Left forelimb (tissue), 1 donor: ENCODE measurements at regions not wholly inside any gene's neighbourhood (a gene's known extent, or its start where the extent isn't known, plus 50 kb on each side); places are given as distances from the start of the nearest gene placed in this dataset.

Experiments
- DNase-seq: peaks from one replicate; pipeline ENCODE4 v3.0.0-alpha.2; 2018; ENCODE audit warnings: low spot score

DNA sequence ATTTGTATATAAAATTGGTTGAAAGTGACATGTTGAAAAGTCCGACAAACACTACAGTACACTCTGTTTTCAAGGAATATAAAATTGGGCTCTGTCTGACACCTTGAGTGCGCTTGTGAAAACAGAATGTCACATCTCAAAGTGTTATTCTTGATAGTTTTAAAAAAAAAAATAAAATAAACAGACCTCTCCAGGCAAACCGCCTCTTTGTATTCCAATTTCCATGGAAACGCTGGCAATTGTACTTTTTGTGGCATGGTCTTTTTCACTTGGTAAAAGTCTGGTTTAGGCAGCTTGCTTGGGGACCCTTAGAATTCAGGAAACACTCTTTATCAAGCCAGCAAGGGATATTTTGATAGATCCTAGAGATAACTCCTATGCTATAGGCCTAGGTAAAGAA, 302.5 kb downstream of the RAB28 start:
- no peak for DNase-seq

DNA sequence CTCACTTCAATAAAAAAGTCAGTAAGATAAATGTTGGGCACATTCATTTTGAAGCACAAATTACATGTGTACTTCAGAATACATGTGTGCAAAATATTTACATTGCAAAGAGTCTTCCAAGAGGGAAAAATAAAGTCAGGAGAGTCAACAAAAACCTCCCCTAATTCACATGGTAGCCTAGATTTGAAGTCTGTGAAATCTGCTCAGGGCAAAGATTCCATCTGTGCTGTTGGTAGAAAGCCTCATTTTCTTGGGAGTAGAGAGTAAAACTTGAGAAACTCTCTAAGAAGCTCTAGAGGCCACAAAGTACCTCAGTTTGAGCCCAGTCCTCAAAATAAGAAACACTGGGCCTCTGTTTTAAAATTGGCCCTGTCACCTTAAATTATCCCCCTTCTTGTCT, 303.4 kb downstream of the RAB28 start:
- no peak for DNase-seq

DNA sequence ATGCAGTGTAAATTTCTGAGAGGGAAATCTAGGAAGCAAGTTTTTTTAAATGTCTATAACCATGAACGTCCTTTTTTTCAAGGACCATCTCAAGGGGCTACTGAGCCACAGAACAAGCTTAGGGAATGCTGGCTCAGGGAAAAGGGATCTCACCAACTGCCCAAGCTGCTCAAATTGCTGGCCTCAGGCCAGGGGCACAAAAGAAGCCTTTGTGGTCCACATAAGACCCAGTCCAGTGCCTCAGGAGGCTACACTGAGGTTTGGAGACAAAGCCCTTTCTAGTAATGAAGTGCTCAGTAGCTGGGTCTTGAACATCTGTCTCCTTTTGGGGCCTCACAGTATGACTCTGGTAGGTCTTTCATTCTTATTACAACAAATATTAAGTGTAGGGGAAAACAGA, 305.5 kb downstream of the RAB28 start:
- DNase-seq = no peak

DNA sequence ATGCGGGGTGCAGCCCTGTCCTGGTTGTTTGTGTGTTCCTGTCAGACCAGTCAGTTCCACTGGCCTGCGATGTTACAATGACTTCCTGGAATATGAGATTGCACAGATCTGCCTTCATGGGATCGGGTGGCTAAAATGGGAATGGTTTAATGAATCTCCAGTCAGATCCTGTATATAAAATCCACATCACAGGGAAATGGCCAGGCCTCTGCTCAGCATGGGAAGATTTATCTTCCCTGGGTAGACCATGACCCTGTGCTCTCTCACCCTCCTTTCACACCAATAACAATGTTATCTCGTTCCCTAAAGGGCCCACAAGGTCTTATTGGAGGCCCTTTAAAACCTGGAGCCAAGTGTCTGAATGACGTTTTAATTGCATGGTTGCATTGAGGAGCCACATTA, 307.4 kb downstream of the RAB28 start:
- no peak for DNase-seq

DNA sequence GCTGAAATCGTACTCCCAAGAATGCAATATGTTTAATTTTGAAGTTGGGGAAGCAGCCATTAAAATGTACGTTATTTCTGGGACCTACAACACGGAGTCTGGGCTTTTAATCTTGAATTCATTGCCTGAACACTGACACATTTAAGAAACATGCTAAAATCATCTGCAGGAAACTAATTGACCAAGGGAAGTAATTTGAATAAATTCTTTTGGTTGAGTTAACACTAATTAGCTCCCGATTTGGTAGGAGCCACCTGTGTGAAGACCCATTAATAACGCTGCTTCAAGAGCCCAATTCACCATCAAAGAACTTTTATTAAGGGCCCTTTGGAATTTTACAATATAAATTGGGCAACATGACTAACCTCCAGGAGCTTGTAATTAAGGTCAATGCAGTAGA, 309.2 kb downstream of the RAB28 start:
- DNase-seq = no peak

DNA sequence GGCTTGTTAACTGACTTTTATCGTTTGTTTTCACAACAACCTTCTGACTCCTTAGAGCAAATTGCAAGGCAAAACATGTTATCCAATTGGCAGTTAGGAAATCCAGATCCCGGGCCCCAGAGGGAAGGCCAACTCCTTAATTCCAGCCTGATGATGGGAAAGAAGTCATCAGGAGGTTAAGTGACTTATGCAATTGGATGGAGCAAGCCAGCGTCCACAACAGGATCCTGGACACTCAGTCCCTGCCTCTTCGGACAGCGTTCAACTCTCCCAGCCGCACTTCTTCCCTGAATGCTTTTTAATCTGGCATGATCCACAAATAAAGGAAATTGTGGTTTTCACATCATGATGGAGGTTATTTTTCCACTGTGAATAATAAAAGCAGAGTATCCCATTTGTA, 310.1 kb downstream of the RAB28 start:
- no peak for DNase-seq

DNA sequence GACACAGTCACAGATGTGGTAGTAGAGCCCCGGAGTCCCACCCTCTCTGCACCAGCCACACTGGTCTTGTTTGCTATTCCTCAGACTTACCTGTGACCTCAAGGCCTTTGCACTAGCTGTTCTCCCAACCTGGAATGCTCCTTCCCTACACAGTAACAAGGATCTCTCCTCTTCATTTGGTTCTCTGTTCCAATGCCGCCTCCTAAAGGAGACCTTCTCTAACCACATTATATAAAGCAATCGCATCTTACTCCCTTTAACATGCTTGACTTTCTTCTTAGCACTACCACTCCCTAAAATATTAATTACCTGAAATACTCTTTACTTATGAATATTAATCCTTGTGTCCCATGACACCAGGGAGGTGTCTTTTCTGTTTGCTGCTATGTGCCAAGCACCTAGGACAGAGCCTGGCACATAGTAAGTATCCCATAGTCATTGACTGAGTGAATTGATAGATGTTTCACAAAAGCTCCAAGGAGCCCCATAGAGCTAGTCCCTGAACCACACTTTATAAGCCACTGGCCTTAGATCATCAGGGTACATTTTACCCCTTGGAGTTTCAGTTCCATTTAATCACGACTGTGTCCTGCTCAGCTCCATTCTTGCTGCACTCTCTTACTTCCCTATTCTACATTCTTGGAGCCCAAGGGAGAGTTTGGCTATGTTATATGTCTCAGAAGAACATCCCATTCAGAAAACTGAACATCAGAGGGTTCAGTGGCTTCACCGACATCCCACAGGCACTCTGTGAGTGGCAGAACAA, 312.7 kb downstream of the RAB28 start:
- DNase-seq = no peak

DNA sequence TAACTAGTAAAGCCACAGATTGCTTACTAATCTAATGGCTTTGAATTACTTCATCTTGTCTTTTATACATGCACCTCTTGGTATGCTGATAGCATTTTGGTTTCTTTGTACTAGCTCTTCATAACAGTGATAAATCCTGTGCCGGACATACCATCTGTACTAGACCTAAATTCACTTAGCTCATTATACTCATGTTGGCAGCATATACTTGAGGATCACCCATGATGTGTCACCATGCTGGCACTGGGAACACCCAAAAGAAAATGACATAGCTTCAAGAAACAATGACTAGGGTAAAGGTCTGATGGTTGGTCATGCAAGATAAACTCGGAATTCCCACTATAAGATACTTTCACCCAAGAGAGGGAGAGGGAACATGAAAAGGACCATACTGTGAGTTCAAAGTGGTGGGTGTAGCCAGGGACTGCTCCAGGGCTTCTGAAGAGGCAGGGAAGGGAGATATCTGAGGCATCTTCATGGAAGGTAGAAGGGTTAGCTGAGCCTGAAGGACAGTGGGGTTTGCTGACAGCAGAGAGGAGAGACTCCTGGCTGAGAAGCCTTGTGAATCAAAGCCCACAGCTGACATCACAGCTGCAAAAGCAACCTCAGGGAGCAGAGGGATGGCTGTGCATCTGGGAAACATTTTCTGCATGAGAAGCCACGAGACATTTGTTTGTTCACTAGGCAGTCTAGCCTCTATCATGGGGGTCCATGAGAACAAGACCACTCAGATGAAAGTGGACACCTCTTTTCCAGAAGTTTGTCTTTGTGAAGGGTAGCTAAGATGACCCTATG, 314.2 kb downstream of the RAB28 start:
- DNase-seq = no peak

DNA sequence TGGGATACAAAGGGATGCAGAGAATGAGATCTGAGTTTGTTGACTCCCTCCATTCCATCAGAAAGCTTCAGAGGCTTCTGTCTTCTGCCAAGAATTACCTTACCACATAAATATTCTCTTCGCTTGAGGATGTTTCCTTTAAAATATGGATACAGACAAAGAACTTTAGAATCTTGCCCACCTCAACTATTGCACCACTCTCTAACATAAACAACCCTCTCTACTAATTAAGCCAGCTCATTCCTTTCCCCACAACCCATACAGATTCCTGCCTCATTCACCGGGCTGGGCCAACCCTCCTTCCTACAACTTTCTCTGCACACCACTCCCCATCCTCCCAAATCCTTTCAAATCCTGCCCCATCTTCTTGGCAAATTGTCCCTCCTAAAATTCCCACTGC, 315.8 kb downstream of the RAB28 start:
- DNase-seq = no peak

DNA sequence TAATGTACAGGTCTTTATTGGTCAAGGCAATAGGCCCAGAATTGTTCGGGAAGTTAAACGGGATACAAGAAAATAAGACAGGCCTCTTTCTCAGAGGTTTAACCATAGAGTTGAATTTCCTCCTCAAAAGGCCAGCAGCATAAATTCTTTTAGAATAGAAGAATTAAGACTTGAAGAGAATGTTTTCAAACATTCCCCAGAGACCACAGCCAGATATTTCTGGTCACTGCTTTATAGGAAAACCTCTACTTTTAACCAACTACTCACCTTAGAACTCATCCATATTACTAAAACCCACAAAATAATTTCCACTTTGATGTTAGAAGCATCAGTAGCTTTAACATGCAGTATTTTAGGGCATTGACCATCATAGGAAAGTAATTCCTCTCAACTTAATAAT, 317.9 kb downstream of the RAB28 start:
- DNase-seq = no peak

DNA sequence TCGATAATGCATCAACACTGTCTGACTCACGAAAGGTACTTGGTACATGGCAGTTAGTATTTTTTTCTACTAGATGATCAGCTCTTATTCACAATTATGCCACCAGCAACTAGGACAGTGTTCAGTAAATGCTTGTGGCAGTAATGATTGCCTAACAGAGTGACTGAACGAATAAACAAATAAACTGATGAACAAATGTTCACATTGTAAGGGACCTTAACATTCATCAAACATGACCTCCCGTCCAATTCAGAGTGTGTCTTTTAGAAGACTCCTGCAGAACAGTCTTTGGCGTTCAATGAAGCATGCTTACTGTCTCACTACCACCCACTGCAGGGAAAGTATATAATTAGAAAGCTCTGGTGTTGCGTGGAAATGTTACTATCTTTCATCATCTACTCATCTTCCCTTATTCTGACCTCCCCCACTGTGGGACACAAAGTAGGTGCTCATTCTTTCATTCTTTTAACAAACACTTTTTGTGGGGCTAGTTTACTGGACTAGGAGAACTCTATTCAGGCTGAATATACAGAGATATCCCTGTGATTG, 319.3 kb downstream of the RAB28 start:
- DNase-seq = no peak

DNA sequence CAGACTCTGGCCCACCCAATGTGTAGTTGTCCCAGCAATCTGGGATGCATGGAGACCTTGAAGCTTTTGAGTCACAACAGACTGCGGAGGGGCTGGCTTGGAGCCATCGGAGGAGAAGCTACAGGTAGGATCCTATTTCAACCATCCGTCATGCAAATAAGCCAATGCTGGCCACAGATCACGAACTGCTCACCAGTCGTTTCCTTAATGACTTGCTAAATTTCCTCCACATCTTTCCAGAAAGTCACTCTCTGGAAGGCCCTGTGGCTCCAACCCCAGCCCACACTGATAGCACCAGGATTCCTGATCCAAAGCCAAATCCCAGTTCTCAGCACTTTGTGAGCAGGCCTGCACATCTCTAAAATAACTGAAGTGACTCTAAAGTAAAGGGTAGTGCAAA, 321.3 kb downstream of the RAB28 start:
- no peak for DNase-seq

DNA sequence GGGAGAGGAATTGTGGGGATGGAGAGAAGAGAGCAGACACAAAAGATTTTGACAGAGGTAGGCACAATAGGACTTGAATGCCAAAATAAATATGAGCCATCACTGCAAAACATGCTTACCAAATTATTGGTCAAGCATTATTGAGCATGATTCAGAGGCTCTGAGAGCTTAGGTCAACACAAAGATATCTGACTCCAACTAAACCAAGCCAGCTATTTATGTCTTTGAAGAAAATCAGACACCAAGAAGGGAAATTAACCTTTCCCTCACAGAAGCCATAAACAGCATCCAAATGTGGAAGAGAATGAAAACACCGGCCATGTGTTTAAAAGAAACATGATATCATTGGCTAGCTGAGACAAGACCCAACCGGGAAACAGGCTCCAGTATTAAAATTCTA, 323.2 kb downstream of the RAB28 start:
- no peak for DNase-seq

DNA sequence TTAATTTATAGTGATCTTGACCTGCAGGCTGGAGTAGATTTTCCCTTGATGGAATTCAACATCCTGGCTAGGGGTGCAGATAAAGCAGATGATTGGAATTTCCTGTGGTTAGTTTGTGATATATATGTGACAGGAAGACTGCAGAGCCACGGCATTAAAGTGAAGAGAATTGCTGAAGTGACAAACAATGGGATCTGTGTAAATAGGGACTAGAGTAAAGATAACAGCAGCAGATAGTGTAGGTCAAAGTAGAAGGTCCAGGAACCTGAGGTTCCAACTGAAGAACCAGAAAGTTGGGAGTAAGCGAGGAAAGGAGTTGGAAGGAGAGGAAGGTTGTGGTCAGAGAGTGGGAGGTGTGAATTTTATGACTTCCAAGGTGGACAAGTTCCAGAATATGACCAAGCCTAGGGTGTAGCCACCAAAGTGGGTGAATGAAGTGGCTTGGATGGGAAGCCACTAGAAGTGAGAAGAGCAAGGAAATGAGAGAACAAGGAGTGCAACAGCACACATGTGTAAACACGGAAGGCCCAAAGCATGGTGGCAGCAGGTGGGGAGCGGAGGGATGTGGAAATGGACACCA, 325.0 kb downstream of the RAB28 start:
- no peak for DNase-seq

DNA sequence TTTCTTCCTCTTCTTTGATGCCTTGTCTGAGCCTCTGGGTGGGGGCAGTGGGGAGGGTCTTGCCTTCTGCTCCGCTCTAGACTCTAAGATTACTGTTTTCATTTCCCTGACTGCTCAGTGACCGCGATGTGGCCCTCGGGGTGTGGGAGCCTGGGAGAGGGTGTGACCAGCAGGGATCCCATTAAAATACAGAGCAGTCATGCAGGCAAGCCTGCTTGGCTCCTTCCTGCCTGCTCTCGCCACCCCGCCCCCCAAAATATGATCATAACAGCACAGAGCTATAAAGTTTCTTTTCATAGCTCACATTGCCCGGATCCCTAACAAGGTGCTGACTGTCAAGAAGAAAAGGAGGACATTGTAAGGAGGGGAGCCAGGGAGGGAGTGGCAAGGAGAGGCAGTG, 332.9 kb downstream of the RAB28 start:
- no peak for DNase-seq

DNA sequence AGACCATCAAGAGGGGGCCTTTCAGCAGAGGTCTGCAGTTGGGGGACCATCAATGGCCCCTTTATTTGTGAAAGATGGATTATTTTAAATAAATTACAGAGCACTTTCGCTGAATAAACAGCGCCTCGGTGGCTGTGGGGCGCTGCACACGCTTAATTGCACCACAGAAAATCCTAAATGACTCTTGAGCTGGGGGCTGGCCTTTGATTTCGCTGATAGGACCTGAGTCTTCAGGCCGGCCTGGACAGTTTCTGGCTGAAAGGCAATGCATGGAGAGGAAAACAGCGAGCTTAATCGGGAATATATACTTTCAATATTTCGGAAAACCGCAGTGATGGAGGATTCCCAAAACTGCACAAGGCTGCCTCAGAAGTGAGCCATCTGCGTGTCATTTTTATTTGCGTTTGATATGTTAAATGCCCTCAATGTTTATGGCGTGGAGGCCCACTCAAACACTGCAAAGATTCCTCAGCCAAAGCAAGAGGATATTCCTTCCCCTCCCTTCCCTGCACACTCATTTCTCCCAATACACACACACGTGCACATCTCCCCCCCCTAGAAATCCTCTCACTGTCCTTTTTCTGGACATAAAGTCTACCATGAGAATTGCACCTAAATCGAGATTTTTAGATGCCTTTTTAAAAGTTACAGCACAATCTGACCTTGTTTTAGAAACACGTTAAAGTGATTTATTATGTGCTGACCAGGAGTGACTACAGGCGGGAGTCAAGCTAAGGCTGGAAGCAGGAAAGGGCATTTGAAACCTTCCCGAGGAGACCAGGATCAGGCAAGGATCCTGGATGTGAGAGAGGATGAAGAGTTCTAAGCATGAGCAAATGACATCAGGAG, 340.7 kb downstream of the RAB28 start:
- DNase-seq = no peak

DNA sequence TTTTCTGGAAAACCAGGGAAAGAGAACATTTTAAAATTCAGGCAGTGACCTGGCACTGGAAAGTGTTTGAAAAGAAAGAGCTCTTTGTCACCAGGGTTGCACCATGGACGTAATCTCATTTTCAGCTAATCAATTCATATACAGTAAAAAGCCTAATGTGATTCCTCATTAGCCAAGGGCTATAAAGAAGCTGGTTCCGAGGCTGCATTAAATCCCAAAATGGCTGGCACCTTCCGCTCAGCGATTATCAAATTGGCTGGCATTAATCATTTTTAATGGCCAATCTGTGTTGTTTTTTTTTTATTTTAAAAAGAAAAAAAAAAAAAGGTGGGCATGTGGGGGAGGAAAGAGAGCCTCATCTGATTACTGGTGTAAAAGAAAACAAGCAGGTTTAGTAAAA, 341.4 kb downstream of the RAB28 start:
- no peak for DNase-seq

DNA sequence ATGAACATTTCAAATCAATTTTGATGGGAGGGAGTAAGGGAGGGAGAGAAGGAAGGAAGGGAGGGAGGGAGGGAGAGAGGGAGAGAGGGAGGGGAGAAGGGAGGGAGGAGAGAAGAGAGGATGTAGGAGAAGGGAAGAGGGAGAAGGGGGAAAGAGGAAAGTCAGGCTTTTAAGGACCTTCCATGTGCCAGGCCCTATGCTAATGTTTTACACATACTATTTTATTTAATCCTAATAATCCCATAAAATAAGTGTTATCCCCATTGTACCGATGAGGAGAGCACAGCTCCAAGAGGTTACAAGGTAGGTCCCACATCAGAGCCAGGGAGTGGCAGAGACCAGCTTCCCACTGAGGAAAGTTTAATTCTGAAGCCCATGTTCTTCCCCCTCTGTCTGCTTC, 341.9 kb downstream of the RAB28 start:
- no peak for DNase-seq

DNA sequence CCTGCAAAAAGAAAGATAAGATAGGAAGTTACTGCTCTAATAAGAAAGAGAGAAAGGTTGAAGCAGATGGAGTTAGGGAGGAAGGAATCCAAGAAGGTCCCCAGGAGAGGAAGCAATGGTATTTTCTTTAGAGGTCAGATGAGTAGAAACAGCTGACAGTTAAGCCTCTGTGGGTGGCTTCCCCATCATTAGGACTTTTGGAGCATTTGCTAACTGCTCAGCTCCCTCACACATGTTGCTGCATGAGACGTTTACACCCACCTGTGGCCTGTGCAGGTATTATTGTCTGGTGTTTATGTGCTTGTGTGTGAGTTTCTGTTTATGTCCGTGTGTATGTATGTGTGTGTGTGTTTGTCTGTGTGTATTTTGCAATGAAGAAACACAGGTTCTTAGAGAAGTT, 346.8 kb downstream of the RAB28 start:
- DNase-seq = no peak

DNA sequence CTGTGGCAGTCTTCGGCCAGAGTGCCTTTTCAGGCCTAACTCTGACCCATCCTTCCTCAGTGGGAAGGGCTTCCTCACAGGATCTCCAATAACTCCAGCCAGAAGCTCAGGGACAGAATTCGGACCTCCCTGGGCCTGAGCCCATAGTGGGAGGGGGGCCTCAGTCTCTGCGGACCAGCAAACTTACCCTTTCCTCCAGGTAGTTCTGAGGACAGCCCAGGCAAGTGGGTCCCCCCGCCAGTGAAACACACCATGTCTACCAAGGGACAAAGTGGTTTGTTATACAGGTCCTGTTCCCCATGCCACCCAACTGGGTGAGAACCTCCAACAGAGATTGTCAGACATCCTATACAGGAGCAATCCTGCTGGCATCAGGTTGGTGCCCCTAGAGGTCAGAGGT, 350.4 kb downstream of the RAB28 start:
- no peak for DNase-seq

DNA sequence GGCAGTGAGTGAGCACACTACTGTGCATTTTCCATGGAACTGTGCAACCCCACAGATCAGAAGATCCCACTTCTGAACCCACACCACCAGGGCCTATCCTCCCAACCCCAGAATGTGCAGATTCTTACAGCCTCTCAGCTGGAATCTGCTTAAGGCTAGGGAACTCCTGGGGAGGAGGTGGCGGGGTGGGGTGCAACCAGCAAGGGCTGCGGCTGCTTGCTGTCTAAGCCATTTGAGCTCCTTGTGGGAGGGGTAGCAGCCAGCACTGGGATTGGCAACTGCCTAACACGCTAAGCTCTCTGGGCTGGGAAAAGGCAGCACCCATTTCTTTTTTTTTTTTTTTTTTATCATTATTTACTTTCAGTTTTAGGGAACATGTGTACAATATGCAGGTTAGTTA, 353.3 kb downstream of the RAB28 start:
- DNase-seq = no peak

DNA sequence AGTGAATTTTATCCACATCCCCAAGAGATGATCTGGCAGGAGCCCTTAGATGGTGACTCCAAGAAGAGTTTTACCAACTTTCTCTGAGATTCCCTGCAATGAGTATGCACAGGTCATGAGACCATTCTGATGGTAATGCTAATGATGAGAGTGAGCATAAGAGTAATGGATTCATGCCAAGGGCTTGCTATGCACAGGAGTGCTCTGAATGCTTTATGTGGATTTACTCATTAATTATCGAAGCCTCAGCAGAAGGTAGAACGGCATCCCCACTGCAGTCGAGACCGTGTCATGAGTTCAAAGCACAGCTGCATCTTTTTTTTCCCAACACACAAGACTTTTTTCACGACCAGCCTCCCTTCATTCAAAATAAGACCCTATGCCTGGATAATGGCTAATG, 355.0 kb downstream of the RAB28 start:
- DNase-seq = no peak
